ENCODE measurements at regions not wholly inside any gene's neighbourhood (a gene's known extent, or its start where the extent isn't known, plus 50 kb on each side); places are given as distances from the start of the nearest gene placed in this dataset.
A peak's percentile ranks its signal among the peaks of the same experiment; 100 is the strongest.

GRCh38 chr9:88776717-88777497 is 214.4 kb upstream of the S1PR3 start:
- Histone ChIP-seq H3K36me3 (ENCODE audit: insufficient read depth, low read length) (no peaks in the 10 kb centered on the region), H2AFZ (ENCODE audit: low read length) (no peak overlapping the region), H3K4me2 (ENCODE audit: low read length) (peak overlapping the region; percentile 43; the same call in 1 of the 2 replicates), H3K9me2 (ENCODE audit: low read depth, low read length) (no peaks in the 10 kb centered on the region), H3K4me3 (ENCODE audit: low read depth, low read length, poor library complexity, severe bottlenecking) (no peak overlapping the region), H3K27me3 (ENCODE audit: insufficient read depth, low read length) (no peaks in the 10 kb centered on the region), H4K20me1 (ENCODE audit: insufficient read depth, low read length) (no peaks in the 10 kb centered on the region), H3F3A (ENCODE audit: insufficient read depth, low read length) (no peaks in the 10 kb centered on the region), H3K27ac (ENCODE audit: low read depth, low read length, poor library complexity, severe bottlenecking) (peak overlapping the region; percentile 48), H3K9ac (ENCODE audit: low read length) (no peak overlapping the region; the same call in 1 of the 2 replicates), H3K4me1 (ENCODE audit: insufficient read depth, low read length, severe bottlenecking) (peaks cover 73% of the 10 kb centered on the region), H3K9me3 (ENCODE audit: low read length) (no peaks in the 10 kb centered on the region), H3K79me2 (ENCODE audit: insufficient read depth, low read length) (no peaks in the 10 kb centered on the region)
- TF ChIP-seq CTCF (IDR thresholded peaks at IDR 0.05; ENCODE audit: low read length) (no peak), EZH2 (IDR thresholded peaks at IDR 0.05; ENCODE audit: borderline replicate concordance, low read length) (no peak)

- Histone ChIP-seq H4K20me1 (ENCODE audit: insufficient read depth, low read length) (no peaks in the 10 kb centered on the region), H3K9ac (ENCODE audit: low read length) (peak overlapping the region; percentile 6; the same call in 1 of the 2 replicates), H3K27me3 (ENCODE audit: insufficient read depth, low read length) (no peaks in the 10 kb centered on the region), H3K9me2 (ENCODE audit: low read depth, low read length) (no peaks in the 10 kb centered on the region), H3K27ac (ENCODE audit: low read depth, low read length, poor library complexity, severe bottlenecking) (peak overlapping the region; percentile 48), H3F3A (ENCODE audit: insufficient read depth, low read length) (no peaks in the 10 kb centered on the region), H3K4me3 (ENCODE audit: low read depth, low read length, poor library complexity, severe bottlenecking) (no peak overlapping the region), H3K36me3 (ENCODE audit: insufficient read depth, low read length) (no peaks in the 10 kb centered on the region), H3K4me2 (ENCODE audit: low read length) (peak overlapping the region; percentile 43), H3K9me3 (ENCODE audit: low read length) (no peaks in the 10 kb centered on the region), H3K4me1 (ENCODE audit: insufficient read depth, low read length, severe bottlenecking) (peaks cover 70% of the 10 kb centered on the region), H2AFZ (ENCODE audit: low read length) (peak overlapping the region; percentile 57; the same call in 1 of the 2 replicates), H3K79me2 (ENCODE audit: insufficient read depth, low read length) (no peaks in the 10 kb centered on the region)
- no peak for TF ChIP-seq EZH2 (IDR thresholded peaks at IDR 0.05; ENCODE audit: borderline replicate concordance, low read length)
- TF ChIP-seq CTCF (IDR thresholded peaks at IDR 0.05; ENCODE audit: low read length): no peak
These were observed 213.6 kb upstream of the S1PR3 start for GRCh38 chr9:88777498-88778312.

DNA sequence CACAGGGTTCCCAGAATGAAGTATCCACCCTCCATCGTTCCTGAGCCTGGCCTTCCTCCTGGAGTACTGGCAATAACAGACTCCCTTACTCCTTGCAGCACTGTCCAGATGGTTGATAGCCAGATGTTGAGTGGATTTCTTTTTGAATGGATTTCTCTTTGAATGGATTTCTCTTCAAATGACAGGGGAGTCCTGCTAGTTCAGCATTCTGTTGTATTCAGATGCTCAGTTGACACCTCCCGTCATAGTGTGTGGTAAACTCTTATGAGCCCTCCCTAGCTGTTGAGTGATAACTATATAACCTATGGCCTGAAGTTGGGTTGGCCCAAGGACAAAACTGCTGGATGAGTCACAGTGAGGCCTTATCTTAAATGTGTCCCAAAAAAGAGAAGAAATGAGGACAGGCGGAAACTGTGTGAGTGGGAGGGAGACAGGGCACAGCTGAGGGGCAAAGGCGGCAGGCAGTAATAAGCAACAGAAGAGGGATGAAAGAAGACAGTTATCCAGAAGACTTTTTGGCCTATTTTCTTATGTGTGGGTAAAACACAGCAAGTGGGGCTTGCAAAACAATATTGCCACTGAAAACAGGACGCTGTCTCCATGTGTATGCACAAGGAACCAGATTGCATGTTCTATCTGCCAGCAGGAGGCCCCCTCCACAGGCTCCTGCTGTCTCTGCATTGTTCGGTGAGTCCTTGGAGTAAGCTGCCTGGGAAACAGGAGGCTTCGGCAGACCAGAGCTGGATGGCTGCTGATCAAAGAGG is 209.5 kb upstream of the S1PR3 start:
- no peak overlapping the region for H3K27ac ChIP-seq (ENCODE audit: low read depth, low read length, poor library complexity, severe bottlenecking)
- no peak overlapping the region; the same call in 1 of the 2 replicates for H3K9ac ChIP-seq (ENCODE audit: low read length)
- no peak overlapping the region for H2AFZ ChIP-seq (ENCODE audit: low read length)
- H3F3A ChIP-seq (ENCODE audit: insufficient read depth, low read length): no peaks in the 10 kb centered on the region
- no peaks in the 10 kb centered on the region for H3K9me2 ChIP-seq (ENCODE audit: low read depth, low read length)
- H3K9me3 ChIP-seq (ENCODE audit: low read length): no peaks in the 10 kb centered on the region
- no peaks in the 10 kb centered on the region for H3K27me3 ChIP-seq (ENCODE audit: insufficient read depth, low read length)
- no peak overlapping the region for H3K4me3 ChIP-seq (ENCODE audit: low read depth, low read length, poor library complexity, severe bottlenecking)
- no peaks in the 10 kb centered on the region for H3K79me2 ChIP-seq (ENCODE audit: insufficient read depth, low read length)
- H3K4me2 ChIP-seq (ENCODE audit: low read length): no peak overlapping the region
- peaks cover 52% of the 10 kb centered on the region for H3K4me1 ChIP-seq (ENCODE audit: insufficient read depth, low read length, severe bottlenecking)
- no peaks in the 10 kb centered on the region for H4K20me1 ChIP-seq (ENCODE audit: insufficient read depth, low read length)
- TF ChIP-seq CTCF (IDR thresholded peaks at IDR 0.05; ENCODE audit: low read length): peak; percentile 58
- no peak for TF ChIP-seq EZH2 (IDR thresholded peaks at IDR 0.05; ENCODE audit: borderline replicate concordance, low read length)
- H3K36me3 ChIP-seq (ENCODE audit: insufficient read depth, low read length): no peaks in the 10 kb centered on the region

Data from OCI-LY1 (cell line).